Dendritic cell treated with granulocyte-macrophage colony-stimulating factor and Interleukin-4, amounts not matched to agents 40 ng/mL and 50 ng/mL, for 4 days (primary cell): ENCODE measurements at regions not wholly inside any gene's neighbourhood (a gene's known extent, or its start where the extent isn't known, plus 50 kb on each side); places are given as distances from the start of the nearest gene placed in this dataset.

Experiments used
- H3K27ac Mint-ChIP-seq: one replicate; pipeline ENCODE4 v1.8.0; 2022; ENCODE audit warnings: mild to moderate bottlenecking, mixed read lengths
- H3K27me3 Mint-ChIP-seq: one replicate; pipeline ENCODE4 v1.8.0; 2022; ENCODE audit warnings: mild to moderate bottlenecking, mixed read lengths
- H3K36me3 Mint-ChIP-seq: one replicate; pipeline ENCODE4 v1.8.0; 2022; ENCODE audit warnings: low read depth, mixed read lengths
- H3K4me1 Mint-ChIP-seq: one replicate; pipeline ENCODE4 v1.8.0; 2022; ENCODE audit warnings: low read depth, mixed read lengths
- H3K4me3 Mint-ChIP-seq: one replicate; pipeline ENCODE4 v1.8.0; 2022; ENCODE audit warnings: mild to moderate bottlenecking, moderate library complexity, mixed read lengths
- H3K9me3 Mint-ChIP-seq: one replicate; pipeline ENCODE4 v1.8.0; 2022; ENCODE audit warnings: mixed read lengths
- intact Hi-C: fragments of 100-400 bp; cut with micrococcal nuclease; formaldehyde crosslinking; loops from one replicate; pipeline ENCODE4 v1.15.0; 2022

- Mint-ChIP-seq H3K4me1 (no peaks in the 10 kb centered on the region), H3K36me3 (no peaks in the 10 kb centered on the region), H3K9me3 (no peaks in the 10 kb centered on the region), H3K27me3 (peaks cover 37% of the 10 kb centered on the region), H3K27ac (no peak overlapping the region), H3K4me3 (no peak overlapping the region)
- intact Hi-C loops: no loop called here
Observed at GRCh38 chr7:38120076-38120475, 58.0 kb upstream of the STARD3NL start.

GRCh38 chr7:38122501-38122900 is 55.5 kb upstream of the STARD3NL start:
- H3K36me3 Mint-ChIP-seq: no peaks in the 10 kb centered on the region
- peaks cover 24% of the 10 kb centered on the region for H3K27me3 Mint-ChIP-seq
- H3K4me3 Mint-ChIP-seq: no peak overlapping the region
- H3K4me1 Mint-ChIP-seq: peaks cover 2% of the 10 kb centered on the region
- no peaks in the 10 kb centered on the region for H3K9me3 Mint-ChIP-seq
- intact Hi-C loops: no loop called here
- H3K27ac Mint-ChIP-seq: no peak overlapping the region

- intact Hi-C loops: no loop called here
- Mint-ChIP-seq H3K27me3 (peaks cover 16% of the 10 kb centered on the region), H3K36me3 (no peaks in the 10 kb centered on the region), H3K27ac (no peak overlapping the region), H3K9me3 (no peaks in the 10 kb centered on the region), H3K4me3 (no peak overlapping the region), H3K4me1 (peaks cover 10% of the 10 kb centered on the region)
Observed at GRCh38 chr7:38123494-38123893, 54.6 kb upstream of the STARD3NL start.

- Mint-ChIP-seq H3K27me3 (no peaks in the 10 kb centered on the region), H3K36me3 (no peaks in the 10 kb centered on the region), H3K4me1 (peaks cover 10% of the 10 kb centered on the region), H3K4me3 (no peak overlapping the region), H3K9me3 (peaks cover 2% of the 10 kb centered on the region), H3K27ac (peak overlapping the region; percentile 21)
- intact Hi-C loops: no loop called here
Observed at GRCh38 chr7:38127216-38128207, 50.5 kb upstream of the STARD3NL start.
